NCI-H526 (cell line): ENCODE measurements at regions not wholly inside any gene's neighbourhood (a gene's known extent, or its start where the extent isn't known, plus 50 kb on each side); places are given as distances from the start of the nearest gene placed in this dataset.

Experiments
- DNase-seq, 2 experiments: peaks; one replicate each; lab custom pipeline; 2025; lab: John Stamatoyannopoulos, UW

DNA sequence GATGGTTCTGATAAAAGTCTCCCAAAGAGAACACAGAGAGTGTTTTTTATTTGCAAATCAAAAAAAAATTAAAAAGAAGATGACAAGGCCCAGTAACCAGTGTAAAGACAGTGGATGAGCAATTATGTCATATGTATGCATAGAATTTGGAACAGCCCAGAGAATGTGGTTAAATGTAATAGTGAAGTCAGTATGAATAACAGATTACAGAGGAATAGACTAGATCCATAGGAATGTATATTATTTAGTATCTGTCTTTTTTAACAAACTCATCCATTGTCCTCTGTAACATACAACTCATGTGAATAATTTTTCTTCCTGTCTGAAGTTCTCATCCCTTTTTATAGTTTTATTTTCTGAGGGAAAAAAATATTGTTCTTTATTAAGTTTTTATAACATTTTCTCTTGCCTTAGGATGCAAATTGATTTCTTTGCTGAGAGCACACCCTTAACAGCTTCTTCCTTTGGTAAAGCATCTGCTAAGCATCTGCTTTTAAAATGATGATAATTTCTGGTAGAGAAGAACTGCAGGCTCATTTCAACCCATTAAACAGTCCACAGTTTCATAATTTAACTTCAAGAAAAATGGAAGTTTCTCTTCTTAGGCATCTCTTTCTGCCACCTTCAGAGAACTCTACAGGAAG, 266.5 kb upstream of the MTNR1B start:
- DNase-seq = no peak

DNA sequence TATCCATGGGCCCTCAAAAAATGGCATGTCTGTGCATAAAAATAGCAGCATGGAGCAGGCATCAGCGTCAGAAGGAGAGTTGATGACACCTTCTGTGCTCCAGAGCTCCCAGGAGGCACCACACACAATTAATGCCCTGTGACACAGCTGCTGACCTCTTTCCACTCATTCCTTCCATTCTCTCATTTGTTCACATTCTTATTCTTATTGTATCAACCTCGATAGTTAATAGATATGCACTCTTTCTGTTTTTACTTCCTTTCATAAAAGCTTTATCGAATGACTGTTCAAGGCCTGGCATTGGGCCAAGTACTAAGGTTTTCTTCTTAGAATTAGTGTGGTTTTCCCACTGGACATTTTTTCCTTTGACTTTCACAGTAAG, 266.0 kb upstream of the MTNR1B start:
- DNase-seq = no peak

DNA sequence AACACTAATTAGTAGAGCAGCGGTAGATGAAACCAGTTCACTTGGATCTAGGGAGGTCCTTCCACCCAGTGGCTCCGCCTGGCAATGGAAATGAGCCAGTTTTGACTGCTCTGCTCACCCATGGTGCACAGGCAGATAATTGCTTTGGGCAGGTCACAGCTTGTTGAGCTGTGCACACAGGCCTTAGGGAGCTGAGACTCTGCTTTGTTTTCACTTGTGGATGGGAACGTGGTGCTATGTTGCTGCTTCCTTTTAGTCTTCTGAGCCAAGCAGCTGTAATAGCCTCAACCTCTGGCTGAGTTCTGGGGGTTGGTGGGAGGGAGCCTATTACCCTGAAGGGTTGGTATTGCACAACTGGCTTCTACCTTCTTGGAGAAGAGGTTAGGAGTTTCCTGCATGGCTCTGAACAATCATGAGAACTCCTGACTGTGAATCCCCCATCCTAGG, 262.3 kb upstream of the MTNR1B start:
- DNase-seq = peak; percentile 99

DNA sequence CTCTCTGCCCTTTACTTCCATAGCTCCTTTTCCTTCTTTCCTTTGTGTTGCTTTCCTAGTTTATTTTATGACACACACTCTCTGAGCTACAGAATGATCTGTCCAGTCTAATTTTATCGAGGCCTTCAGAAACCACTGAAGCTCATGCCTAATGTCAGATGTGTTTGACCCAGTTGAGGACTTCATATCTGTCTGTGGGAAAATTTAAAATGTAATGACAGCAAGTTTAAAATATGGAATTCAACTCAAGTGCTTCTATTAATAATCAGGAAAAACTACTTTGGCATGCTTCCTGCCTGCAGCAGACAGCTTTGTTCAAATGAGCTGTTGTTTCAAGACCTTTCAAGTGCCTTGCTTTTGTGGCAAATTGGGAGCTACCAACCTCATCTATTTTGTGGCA, 261.8 kb upstream of the MTNR1B start:
- DNase-seq = no peak

DNA sequence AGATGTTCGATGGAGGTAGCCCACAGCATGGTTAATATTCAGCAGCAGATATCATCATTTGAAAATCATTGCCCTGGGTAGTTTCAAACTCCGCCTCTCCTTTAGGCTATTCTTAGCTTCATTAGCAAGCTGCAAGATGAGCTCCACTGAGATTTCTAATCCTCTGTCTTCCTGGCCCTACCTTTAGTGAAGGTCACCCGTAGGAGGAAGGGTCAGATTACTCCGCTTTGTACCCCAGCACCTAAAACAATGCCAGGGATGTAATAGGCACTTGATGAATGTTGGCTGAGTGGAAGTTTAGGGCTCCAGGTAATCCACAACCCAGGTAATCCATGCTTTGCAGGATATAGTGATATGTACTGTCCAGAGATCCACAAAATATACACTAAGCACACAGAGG, 260.1 kb upstream of the MTNR1B start:
- DNase-seq = no peak

DNA sequence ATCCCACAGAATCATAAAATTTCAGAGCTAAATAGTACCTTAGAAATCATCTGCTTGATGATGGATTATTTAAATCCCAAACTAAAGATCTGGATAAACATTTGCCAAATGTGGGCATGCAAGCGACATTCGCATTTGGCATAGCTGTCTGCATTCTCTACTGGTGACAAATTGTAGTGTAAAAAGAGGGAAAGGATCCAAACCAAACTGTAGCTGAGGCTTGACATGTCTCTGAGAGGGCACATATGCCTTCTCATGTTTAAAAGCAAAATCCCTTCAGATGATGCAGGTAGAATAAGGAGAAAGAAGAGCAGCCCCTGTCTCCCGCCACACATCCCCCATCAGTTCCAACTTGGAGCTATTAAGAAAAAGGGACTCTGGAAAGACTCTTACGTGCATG, 257.5 kb upstream of the MTNR1B start:
- DNase-seq = no peak

DNA sequence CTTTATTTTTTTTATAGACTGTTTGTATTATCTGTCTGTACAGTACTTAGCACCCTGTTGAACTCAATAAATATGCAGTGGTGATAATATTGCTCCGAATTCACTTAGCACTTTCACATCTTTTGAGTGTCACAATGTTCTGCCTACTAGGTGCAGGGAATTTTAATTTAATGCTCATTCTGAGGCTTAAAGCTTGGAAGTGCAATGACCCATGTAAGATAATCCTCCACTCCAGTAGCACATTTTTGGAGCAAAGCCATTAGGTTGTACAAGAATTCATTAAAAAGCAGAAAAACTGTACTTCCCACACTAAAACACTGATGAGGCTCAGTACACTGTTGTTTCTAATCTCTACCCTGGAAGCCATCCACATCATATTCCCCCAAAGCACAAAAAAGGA, 255.3 kb upstream of the MTNR1B start:
- DNase-seq = no peak

DNA sequence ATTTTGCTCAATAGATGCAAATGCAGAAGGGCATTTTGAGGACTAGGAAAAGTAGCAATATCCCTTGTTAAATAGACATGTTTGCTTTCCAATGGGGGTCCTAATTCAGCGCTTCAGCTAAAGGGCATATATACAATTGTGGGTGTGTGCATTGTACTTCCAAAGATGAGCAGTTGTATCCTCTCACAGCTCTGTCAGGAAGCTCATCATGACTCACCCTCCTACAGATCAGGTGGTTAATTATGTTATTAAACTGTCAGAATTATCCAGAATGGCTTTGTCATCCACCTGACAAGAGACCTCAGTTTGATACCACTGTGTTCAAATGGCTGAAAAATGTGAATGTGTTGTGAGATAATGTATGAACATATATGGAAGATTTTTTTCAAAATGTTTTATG, 252.2 kb upstream of the MTNR1B start:
- DNase-seq = no peak

DNA sequence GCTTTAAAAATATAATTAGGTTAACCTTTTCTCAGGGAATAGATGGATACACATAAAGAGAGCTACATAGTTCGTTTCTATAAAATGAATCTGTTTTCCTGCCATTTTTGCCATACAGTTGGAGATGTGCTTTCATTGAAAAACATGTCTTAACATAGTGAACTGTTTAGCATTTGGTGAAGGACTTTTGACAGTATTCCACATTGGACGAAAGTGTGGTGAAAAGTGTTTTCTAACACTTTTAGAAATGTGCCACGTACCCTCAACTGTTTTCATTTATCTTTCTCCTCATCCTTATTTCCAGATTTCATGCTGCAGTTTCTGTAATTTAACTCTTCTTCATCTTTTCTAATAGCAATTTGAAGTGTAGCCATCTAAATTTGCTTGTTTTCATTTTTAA, 249.1 kb upstream of the MTNR1B start:
- no peak for DNase-seq

DNA sequence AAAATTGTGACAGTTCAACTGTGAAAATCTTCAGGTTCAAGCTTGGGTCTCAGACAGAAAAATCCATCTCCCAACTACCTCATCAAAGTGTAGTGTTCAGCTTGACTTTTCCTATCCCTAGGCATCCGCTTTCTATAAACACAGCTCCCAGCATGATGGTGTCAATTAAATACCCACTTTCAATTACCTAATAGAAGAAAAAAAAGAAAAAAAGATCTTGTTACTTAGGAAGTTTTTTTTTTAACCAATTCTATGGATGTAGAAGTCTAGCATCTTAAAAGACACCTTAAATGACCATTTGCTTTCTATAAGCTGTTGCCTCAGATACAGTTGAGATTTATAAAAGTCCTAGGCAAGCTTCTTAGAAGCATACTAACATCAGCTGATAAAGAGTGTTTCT, 244.1 kb upstream of the MTNR1B start:
- no peak for DNase-seq

DNA sequence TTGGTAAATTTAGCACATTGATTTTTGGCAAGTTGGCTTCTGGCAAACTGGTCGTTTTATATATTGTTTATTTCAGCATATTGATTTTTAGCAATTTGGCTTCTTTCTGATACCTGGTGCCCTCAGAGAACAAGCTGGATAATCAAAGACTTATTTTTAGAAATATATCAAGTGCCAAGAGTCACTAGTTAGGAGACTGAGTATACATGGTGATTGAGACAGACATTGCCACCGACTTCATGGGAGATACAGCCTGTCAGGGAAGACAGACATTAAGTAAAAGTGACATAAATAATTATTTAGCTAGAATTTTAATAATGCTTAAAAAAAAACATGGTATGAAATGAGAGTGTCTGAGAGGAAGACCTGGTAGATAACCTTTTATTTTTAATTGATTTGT, 242.3 kb upstream of the MTNR1B start:
- DNase-seq = no peak

DNA sequence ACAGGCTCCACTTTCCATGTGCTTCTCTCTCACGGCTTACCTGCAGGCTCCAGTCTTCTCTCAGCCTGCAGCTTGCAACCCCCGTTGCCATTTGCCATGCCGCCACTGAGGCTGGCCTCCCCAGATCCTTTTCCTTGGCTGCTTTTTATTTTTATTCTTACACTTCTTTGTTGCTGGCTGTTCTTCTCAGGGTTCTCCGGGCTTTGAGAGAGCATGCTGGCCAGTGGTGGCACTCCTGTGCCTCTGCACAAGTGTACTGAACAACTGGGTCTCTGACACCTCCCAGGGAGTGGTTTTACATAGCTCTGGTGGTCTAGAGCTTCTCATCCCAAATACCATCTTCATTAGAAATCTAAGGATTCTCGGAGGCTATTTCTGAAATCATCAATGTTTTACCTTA, 241.7 kb upstream of the MTNR1B start:
- DNase-seq = no peak

DNA sequence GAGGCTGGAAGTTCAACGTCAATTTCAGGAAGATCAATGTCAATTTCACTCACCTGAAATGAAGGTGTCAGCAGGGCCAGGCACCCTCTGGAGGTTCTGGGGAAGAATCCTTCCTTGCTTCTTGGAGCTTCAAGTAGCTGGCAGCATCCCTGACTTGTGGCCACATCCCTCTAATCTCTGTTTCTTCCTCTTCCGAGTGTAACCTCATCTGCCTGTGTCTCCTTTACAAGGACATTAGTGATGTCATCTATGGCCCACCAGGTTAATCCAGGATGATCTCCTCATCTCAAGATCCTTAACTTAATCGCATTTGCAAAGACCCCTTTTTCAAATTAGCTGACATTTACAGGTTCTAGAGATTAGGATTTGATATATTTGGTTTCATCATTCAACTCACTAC, 240.8 kb upstream of the MTNR1B start:
- DNase-seq = no peak

DNA sequence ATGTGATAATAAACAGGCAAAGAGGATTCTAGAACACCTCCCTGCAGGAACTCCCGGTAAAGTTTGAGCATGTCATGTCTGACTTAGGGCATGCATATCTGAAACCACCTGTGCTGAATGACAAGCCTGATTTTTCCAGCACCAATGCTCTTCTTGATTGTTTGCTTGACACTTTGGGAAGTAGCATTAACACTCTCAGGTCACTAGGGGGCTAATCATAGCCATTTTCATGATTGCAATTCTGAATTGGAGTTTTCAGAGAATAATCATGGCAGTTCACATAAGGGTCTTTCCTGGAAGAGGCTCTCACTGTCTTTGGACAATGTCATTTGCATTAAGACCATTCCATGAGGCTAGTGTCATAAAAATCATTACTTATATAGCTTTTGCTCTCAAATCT, 234.4 kb upstream of the MTNR1B start:
- peak in 1 of 2 experiments; percentile 58 for DNase-seq

DNA sequence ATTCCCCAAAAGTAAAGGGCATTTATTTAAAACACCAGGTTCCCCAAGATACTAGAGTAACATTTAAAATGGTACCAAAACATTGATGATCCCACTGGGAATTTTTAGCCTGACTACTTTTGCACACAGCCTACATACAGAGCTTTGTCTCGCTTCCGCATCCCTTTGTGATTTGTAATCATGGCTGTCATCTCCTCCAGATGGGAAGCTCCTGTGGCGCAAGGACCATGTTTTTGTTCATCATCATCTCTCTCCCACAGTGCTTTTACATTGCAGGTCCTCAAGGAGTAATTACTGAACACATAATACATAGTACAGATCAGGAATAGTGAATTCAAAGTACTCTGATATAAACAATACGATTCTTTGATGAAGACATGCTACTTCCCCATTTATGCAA, 231.2 kb upstream of the MTNR1B start:
- no peak for DNase-seq

DNA sequence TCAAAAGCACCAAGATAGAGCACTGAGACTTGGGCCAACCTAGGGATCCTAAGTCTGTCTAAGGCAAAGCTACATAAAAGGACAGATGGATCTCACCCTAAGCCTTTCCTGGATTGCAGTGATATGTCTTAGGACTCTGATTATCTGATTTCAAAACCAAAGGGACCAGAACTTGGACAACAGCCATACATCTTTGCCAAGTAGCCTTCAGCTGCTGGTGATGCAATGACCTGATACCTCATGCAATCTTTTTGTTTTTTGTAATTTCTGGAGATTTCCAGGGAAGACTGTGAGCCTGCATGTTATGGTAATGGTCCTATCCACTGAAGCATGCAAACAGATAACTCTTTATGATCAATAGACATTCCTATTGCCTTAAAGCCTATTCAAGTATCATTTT, 230.4 kb upstream of the MTNR1B start:
- DNase-seq = no peak

DNA sequence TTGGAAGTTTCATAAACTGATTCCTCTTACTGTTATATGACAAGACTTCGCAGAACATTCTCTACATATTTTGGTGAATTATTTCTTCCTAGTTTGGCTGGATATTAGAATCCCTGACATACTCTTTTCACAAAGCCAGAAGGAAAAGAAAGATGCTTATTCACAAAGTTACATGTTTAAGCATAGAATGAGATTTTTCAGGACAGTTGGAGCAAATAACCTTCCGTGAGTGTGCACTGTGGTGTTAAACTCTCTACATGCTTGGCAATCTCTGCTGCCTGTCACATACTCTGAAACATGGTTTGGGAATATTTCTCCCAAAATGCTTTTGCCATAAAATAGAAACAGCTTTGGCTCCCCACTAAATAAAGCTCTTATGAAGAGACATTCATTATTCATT, 230.0 kb upstream of the MTNR1B start:
- no peak for DNase-seq

DNA sequence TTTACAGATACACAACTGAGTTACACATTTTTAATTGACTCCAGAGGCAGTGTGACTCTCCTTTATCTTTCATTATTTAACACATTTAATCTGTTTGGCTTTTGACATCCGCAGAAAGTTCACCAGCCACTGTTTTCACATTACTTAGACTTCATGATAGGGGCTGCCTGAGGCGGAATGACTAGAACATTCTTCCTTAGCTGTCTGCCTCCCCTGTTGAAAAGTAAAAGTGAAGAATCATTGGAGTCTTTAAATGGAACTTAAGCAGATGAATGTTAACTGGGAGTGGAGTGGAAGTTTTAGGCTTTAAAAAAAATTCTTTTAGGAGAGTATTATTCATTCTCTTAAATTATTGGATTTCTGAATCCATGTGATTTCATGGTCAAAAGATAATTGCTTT, 229.2 kb upstream of the MTNR1B start:
- DNase-seq = no peak

DNA sequence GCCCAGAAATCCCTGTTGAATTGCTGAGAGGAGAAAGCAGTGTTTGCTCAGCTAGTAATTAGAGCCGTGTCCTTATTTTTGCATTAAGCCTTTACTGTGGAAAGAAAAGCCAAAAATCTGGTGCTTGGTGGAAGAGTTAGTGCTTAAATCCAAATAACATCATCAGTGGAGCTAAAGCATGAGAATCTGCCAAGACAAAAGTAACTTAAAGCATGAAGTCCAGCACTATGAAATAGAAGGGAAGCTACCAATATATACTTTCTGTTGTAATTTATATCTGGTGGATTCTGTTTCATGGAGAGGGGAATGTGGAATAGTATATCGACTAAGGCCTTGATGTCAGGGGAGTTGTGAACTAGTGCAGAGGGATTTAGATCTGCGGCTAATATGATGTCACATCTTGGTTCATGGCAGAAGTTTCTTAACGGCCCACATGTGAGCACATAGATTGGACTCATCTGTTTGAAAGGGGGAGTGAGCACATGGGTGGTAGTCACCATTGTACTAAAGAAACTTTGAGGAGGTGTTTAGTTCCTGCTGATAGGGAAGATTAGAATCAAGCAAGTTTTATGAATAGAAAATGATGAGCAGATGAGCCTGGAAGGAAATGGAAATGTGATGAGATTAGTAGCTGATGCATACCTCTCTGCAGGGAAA, 224.4 kb upstream of the MTNR1B start:
- DNase-seq = no peak

DNA sequence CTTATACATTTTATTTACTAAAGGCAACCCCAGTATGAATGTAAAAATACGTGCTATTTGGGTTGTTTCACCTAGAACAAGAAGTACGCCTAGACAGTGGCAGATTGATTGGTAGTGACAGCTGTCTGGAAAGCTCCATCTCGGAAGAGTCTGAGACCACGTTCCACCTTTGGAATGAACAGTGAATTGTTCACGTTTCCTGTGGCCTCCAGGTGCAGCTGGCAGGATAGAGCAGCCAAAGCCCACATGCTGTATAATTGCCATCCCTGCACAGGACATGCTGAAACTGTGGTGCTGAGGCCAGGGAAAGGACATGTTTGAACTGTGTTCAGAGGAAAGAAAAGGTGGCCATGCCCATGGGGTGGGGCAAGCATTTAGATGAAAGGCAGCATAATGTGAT, 218.7 kb upstream of the MTNR1B start:
- DNase-seq = no peak

DNA sequence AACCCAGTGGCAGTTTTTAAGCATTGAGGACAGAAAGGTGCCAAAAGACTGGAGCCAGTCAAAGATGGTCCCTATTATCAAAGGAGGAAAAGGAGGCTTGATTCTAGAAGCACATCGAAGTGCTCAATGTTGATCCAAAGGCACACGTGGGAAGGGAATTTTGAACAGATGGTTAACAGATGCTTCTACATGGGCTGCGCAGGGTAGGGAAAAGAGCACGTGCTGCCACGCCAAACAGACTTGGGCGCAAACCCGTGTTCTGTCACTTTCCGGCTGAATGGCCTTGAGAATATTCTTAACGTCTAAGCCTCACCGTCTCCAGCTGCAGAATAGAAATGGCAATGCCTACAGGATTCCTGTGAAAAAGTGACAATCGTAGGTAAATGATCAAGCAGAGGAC, 217.9 kb upstream of the MTNR1B start:
- DNase-seq = no peak

DNA sequence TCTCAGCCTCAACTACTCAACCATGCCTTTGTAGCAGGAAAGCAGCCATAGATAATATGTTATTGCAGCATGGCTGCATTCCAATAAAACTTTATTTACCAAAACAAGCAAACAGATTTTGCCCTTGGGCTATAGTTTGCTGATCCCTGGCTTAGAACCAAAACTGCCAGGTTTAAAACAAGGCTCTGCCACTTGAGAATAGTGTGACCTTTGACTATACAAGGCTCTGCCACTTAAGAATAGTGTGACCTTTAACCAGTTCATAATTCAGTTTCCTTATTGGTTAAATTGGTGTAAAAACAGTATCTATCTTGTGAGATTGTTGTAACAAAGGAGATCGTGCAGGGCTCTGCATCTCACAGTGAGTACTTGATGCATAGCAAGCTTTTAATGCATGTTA, 217.3 kb upstream of the MTNR1B start:
- no peak for DNase-seq

DNA sequence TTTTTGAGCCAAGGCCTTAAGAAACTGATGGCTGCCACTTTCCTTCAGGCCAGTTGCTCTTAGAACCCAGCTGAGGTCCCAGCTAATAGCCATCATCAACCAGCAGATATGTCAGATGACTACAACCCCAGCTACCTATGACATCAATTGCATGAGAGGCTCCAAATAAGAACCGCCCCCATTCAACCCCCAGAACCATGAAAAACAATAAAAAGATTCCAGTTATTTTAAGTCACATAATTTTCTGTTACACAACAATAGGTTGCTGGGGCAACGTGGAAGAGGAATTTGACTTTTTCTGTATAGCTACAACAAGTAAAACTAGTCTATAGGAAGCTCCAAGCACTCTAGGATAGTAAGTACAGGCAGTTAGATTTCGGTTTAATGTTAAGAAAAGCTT, 216.3 kb upstream of the MTNR1B start:
- no peak for DNase-seq

DNA sequence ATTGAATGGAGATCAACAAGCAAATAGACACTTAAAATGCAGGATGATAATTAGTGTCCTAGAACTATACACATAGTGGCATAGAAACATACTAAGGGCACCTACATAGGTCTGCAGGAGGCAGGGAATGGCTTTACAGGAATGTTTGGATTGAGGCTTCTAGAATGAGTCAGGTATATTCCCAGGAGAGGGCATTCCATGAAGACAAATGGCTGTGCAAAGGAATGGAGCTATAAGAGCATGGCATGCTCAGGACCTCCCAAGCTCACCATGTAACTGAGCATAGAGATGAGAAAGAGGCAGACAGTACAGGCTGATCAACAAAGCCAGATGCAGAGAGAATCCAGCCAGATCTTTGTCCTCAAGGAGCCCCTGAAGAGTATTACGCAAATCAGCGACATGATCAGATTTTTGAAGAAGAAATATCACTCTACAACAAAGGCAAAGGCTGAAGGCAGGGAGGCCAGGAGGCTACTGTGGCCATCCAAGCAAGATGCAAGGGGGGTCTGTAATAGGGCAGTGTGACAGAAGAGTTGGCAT, 211.1 kb upstream of the MTNR1B start:
- DNase-seq = no peak
